Sigmoid colon (tissue), 4 donors: ENCODE measurements at regions not wholly inside any gene's neighbourhood (a gene's known extent, or its start where the extent isn't known, plus 50 kb on each side); places are given as distances from the start of the nearest gene placed in this dataset.

Source experiments
- POLR2AphosphoS5 ChIP-seq, 4 donors: sonication (generic); formaldehyde crosslinking; IDR thresholded peaks; one replicate each; pipeline ENCODE4 v1.6.1; 2017; ENCODE audit warnings: antibody characterized with exemption in 4 of 4
- TF ChIP-seq, protein P1 (sequence below), 4 experiments: fragments of 450-650 bp in 3 of 4; fragments of 200-600 bp in 1 of 4; IDR thresholded peaks; one replicate each; pipeline ENCODE4 v1.5.1; 2016 to 2019; ENCODE audit warnings: antibody characterized with exemption in 4 of 4, mild to moderate bottlenecking in 3 of 4, moderate library complexity in 2 of 4

DNA sequence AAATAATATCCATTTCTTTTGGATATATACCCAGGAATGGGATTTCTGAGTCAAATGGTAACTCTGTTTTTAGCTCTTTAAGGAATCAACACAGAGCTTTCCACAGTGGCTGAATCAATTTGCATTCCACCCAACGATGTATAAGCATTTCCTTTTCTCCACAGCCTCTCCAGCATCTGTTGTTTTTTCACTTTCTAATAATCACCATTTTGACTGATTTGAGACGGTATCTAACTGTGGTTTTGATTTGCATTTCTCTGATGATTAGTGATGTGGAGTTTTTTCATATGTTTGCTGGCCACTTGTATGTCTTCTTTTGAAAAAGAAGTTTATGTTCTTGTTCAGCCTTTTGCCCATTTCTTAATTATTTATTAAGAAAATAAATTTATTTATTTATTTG, 352.2 kb upstream of the OBI1 start:
- TF ChIP-seq, protein P1, sequence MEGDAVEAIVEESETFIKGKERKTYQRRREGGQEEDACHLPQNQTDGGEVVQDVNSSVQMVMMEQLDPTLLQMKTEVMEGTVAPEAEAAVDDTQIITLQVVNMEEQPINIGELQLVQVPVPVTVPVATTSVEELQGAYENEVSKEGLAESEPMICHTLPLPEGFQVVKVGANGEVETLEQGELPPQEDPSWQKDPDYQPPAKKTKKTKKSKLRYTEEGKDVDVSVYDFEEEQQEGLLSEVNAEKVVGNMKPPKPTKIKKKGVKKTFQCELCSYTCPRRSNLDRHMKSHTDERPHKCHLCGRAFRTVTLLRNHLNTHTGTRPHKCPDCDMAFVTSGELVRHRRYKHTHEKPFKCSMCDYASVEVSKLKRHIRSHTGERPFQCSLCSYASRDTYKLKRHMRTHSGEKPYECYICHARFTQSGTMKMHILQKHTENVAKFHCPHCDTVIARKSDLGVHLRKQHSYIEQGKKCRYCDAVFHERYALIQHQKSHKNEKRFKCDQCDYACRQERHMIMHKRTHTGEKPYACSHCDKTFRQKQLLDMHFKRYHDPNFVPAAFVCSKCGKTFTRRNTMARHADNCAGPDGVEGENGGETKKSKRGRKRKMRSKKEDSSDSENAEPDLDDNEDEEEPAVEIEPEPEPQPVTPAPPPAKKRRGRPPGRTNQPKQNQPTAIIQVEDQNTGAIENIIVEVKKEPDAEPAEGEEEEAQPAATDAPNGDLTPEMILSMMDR (IDR thresholded peaks at IDR 0.05) = no peak
- TF ChIP-seq POLR2AphosphoS5 (IDR thresholded peaks at IDR 0.05) = no peak
